GM12801 (cell line): ENCODE measurements at regions not wholly inside any gene's neighbourhood (a gene's known extent, or its start where the extent isn't known, plus 50 kb on each side); places are given as distances from the start of the nearest gene placed in this dataset.

ENCODE experiments used
- TF ChIP-seq, protein P1 (sequence below): IDR thresholded peaks from one replicate; pipeline ENCODE4 v1.5.1; 2011; ENCODE audit warnings: control low read depth; ENCODE audit not compliant: insufficient read length; ENCODE audit errors: extremely low read depth

DNA sequence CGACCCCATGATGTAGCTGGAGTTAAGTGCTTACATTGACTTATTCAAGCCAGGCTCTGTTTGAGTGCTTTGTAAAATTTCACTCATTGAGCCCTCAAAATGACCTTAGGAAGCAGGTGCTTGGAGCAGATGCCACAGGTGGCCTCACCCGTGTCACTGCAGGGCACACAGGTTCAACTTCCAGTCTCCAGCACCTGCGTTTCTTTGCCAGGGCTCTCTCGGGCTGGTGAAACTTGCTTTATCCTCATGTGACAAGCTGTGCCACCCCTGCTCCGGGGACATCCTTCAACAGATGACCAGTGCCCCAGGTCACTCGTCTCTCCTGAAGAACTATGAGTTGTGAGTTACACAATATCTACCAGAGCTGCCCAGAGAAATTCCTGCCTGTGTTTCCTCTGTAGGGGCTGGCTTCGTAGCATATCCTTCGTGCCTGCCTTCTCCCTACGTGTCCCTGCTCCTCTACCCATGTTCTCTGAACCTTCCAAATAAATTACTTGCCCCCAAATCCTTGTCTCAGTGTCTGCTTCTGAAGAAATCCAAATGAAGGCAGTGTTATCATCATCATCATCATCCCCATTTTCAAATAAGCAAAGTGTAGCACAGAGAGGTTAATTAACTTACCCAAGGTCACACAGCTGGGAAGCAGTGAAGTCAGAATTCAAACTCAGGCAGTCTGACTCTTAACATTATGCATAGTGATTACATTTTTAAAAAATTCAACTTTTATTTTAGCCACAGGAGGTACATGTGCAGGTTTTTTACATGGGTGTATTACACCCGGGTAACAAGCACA lies 352.5 kb downstream of the NPIPA8 start:
- TF ChIP-seq, protein P1, sequence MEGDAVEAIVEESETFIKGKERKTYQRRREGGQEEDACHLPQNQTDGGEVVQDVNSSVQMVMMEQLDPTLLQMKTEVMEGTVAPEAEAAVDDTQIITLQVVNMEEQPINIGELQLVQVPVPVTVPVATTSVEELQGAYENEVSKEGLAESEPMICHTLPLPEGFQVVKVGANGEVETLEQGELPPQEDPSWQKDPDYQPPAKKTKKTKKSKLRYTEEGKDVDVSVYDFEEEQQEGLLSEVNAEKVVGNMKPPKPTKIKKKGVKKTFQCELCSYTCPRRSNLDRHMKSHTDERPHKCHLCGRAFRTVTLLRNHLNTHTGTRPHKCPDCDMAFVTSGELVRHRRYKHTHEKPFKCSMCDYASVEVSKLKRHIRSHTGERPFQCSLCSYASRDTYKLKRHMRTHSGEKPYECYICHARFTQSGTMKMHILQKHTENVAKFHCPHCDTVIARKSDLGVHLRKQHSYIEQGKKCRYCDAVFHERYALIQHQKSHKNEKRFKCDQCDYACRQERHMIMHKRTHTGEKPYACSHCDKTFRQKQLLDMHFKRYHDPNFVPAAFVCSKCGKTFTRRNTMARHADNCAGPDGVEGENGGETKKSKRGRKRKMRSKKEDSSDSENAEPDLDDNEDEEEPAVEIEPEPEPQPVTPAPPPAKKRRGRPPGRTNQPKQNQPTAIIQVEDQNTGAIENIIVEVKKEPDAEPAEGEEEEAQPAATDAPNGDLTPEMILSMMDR, result no peak

DNA sequence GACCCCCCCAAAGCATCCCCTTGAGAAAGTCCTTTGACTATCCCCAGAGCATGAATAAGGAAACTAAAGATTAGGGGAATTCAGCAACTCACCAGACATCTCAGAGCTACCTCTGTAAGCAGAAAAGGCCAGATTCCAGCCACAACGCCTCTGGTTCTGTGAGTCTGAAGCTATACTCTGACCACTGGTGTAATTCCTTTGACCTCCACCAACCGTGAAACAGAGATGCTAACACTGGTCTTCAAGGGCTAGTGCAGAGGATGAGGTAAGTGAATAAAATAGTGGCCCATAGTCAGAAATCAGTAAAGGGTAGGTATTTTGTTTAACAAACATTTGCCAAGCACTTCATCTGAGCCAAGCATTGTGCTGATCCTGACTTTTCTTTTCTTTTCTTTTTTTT lies 353.4 kb downstream of the NPIPA8 start:
- TF ChIP-seq, protein P1, result no peak

DNA sequence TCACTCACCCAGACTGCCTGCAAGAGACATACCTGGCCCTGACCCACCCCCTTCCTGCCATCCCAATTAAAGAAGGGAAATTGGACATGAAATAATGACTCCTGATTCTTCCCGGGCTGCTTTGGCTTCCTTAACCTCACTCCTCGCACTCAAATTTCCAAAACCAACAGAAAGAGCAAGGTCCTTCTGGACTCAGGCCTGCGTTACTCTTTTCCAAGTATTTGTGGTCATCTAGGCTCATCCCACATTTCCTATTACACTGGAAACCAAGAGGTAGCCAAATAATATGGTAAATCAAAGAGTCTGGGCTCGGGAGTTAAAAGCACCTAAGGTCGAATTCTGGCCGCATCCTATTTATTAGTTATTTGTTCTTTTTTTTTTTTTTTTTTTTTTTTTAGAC lies 359.3 kb downstream of the NPIPA8 start:
- TF ChIP-seq, protein P1, result no peak

DNA sequence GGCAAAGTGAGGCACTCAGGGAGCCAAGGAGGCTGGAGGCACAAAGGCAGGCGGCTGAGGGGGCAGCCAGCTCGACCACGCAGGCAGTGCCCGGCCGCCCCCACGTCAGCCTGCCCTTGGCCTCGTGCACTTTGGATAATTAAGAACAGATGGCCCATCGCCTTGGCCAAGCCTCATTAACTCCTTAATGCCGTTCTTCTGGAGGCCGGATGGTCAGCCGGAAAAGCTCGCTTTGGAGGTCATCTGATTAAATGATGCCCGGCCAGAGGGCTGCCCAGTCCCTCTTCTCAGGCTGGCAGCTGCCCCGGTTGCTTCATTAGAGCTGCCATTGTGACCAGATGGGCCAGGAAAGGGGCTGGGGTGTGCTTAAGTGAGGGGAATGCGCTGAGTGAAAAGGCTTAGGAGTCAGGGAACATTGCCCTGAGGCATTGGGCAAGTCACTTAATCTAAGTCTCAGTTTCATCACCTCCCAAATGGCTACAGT lies 364.0 kb downstream of the NPIPA8 start:
- TF ChIP-seq, protein P1, result no peak

DNA sequence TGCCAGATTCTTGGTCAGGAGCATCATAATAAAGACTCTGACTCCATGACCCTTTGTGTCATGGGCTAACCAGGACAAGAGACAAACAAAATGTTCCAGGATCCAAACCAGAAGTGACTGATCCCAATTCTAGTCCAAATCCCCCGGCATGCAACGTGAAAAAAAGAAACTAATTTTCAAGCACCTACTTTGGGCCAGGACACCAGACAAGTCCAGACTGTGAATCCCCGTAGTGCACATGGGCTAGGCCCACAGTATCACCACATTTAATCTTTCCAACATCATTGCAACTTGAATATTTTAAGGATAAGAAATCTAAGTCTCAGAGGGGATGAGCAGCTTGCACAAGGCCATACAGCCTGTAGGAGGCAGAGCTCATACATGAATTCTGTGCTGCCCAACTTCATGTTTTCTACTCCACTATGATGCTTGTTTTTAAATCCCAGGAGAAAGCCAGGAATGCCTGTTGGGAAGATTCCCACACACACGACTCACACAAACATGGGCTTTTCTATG lies 365.7 kb downstream of the NPIPA8 start:
- TF ChIP-seq, protein P1, result no peak

DNA sequence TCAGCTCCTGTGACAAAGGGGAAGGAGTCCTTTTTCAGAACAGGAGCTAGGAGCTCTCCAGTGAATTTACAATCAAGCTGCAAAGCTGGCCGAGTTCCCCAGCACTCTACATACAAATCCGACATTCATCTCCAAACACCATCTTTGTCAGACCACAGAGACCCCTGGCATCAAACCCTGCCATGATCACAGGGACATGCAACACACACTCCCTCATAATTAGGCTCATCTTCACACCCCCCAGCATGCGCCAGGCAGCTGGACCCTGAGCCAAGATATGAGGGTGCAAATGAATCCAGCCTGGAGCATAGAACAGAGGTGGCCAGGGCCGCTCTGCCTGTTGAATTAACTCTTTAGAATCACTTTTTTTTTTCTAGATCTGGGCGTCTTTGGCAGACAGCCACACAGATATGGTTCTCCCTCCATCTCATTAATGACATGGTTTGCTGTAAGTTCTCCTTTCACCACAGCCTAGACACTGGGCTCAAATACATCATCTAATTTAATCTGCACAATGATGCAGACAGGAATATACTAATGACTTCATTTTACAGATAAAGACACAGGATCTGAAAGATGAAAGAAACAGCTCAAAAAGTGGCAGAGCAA lies 366.3 kb downstream of the NPIPA8 start:
- TF ChIP-seq, protein P1, result no peak

DNA sequence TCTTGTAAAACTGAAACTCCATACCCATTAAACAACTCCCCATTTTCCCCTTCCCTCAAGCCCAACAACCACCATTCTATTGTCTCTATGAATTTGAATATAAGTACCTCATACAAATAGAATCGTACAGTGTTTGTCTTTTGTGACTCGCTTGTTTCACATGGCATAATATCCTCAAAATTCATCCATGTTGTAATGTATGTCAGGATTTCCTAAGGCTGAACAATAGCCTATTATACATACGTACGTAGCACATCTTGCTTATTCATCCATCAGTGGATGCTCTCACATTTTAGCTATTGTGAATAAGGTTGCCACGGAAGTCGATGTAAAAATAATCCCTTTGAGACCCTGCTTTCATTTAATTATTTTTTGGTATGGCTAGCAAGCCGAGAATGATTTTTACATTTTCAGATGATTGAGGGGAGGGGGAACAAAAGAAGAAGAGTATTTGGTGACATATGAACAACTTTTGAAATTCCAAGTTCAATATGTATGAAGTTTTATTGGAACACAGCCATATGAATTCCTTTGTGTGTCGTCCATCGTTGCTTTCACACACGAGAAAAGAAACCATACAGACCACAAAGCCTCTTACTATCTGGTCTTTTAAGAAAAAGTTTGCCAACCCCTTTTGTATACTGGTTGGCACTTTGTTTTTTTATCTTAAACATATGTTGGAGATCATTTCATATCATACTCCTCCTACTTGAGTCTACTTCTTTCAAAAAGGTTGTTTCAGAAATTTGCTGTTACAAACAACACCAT lies 371.2 kb downstream of the NPIPA8 start:
- TF ChIP-seq, protein P1, result no peak
